Pulmonary artery endothelial cell (primary cell): ENCODE measurements at regions not wholly inside any gene's neighbourhood (a gene's known extent, or its start where the extent isn't known, plus 50 kb on each side); places are given as distances from the start of the nearest gene placed in this dataset.
A peak's percentile ranks its signal among the peaks of the same experiment; 100 is the strongest.
"Not testable (repeated sequence)": the region's sequence is repeated elsewhere in the genome, so short reads cannot be mapped to it uniquely, and the experiment has no call there.

ENCODE experiments used
- DNase-seq: peaks from one replicate; pipeline ENCODE4 v3.0.0-alpha.2; 2011; ENCODE audit warnings: low read depth, low spot score

DNA sequence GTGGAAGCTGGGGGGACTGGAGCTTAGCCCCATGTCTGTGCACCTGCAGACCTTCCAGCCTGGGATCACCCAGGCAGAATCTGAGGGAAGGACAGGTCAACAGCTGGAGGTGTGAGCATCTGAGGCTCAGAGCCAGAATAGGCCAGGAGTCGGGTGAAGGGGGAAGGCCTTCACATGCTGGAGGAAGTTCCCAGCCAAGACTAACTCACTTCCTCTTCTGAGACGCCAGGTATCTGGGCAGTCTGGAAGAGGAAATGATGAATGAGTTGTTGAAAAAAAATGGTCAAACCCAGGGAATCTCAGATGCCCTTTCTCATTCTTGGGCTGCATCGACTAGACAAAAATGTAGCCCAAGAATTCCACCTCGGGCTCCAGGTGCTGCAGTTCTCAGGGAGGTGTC, 73.6 kb upstream of the TIAM2 start:
- DNase-seq = no peak

DNA sequence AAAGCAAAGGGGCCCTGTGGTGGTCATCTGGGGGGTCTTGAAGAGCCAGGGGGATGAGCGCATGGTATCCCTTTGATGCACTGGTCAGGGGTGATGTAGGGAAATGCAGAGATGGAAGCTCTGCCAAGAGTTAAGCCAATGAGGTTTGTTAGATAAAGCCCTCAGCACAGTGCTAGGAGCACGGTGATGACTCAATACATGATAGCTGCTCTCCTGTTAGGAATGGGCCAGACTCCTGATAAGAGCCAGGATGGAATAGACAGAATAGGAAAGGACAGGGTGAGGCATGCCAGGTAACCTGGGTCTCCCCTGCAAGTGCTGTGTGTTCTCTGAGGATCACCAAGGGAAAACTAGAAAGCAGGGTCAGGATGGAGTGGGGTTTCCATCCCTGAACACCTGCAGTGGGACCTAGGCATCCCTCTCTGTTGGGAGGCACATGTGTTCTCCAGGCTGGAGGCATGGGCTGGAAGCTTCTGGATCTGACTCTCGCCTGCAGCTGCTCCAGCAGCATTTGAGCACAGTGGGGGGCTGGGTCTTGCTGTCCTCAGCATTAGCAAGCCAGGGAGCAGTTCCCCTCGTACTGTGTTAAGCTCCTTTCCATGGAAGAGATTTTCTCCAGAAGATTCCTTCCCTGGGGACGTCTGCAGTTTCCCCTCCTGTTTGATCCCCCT, 71.8 kb upstream of the TIAM2 start:
- DNase-seq = no peak

DNA sequence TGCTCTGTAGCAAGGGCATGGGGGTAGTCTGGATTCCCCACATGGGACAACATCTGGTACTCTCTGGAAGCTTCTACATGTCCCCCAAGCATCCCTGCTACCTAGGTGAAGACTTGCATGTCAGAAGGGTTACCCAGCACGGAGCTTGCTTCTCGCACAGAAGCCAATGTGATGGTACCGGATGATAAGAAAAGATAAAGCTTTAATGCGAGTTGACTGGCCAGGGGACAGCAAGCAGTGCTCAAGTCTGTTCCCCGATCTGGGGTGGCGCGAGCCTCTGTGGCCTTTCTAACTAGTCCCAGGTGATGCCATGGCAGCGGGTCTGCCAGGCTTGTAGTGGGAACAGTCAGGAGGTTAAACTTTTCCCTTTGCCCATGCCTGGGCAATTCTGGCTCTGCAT, 70.0 kb upstream of the TIAM2 start:
- DNase-seq = no peak

DNA sequence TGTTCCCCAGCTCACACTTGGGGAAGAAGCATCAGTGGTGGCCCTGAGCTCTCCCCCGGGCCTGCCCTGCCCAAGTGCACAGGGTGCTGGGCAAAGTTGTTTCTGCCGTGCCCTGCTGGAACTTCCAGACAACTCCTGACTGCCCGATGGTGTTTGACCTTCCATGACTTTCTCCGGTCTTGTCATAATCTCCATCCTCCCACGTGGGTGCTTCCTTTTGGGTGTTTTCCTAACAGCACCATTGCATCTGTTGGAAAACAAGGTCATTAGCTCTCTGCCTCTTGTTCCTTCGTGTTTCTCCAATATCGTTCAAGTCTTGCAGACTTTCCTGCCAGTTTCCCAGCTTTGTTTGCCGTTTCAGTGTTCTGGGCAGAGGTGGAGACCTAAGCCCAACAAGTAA, 68.7 kb upstream of the TIAM2 start:
- no peak for DNase-seq

DNA sequence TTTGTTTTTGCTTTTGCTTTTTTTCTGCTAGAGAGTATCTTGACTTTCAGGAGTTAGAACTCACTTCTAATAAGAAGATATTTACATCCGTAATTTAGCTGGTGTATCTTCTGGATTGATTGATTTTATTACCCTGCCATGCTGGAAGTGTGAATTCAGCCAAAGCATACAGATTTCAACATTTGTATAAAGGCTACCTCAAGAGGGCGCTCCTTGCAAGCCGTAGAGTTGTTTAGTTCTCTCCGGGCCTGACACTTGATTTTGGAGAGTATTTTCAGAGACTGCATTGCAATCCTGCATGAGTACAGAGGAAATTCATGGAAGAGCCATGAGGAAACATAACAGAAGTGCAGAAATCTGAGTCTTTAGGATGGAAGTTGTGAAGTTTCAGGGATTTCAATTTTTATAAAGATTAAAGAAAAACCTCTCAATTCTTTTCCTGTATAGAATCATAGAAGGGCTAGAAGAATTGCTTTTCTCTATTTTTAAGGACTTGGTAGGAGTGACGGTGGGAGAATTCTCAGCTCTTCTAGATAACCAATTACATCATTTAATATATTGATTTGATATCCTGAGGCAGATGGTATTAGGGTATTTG, 66.7 kb upstream of the TIAM2 start:
- DNase-seq = peak; percentile 33

DNA sequence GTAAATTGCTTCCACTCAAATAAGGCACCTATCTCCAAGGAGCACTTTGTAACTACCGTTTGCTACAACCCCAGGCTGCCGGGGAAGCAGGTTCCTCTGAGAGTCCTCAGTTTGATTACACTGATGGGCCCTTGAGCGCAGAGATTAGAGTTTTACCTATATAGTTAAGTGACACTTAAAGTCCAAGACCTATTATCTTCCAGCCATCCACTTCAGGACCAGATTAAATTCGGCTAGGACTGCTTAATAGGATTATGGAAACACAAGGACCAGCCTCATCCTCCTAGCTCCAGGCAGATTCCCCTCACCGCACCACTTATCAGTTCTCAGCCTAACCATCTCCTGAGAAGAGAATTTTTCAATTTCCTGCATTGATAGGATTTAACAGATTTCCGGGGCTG, 64.7 kb upstream of the TIAM2 start:
- DNase-seq = no peak

DNA sequence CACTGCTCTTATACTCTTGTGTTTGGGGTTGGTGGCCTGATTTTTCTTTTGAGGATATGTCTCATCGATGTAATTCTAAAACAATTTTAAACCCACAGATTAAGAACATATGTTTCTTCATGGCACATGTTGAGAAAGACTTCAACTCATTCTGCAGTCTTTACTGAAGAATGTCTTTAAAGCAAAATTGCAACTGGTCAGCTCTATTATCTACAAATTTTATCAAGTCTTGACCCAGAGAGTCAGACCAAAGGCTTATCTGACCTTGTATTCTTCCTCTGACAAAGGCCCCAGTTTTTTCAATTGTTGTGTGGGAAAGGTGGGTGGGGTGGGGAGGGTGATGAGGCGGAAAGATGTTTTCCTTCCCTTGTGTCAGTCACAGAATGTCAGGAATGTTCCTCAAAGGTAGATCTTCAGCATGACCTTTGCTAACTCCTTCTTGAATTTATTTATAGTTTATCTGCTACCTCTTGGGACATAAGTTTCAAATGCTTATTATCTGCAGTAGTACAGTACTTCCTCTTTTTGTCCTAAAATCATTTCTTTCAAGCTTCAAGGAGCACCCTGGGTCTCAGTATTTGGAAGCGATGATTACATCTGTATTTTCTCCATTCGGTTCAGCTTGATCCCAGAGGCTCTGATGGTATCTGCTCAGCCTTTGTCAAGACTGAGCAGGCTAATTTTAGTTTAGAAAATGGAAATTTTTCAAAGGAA, 63.2 kb upstream of the TIAM2 start:
- DNase-seq = no peak

DNA sequence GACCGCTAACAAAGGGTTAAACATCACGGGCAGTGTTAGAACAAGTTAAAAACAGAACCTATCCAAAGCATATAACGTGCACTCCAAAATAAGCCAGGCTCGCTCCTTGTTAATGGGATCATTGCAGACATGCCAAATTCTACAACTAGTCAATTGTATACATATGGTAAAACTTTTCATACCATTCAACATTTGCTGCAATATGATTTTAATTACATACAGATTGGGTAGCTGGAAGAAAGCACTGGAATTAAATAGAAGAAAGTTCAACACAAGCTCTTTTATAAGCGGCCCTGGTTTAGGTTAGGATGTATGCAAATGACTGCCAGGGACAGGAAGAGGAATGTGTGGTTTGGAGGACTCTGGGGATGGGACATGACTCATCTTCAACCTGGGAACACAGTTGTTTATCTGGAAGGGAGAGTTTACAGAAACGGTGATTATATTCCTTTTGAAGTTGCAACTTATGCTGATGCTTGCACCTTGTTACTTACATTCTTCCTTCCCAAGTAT, 62.5 kb upstream of the TIAM2 start:
- no peak for DNase-seq

DNA sequence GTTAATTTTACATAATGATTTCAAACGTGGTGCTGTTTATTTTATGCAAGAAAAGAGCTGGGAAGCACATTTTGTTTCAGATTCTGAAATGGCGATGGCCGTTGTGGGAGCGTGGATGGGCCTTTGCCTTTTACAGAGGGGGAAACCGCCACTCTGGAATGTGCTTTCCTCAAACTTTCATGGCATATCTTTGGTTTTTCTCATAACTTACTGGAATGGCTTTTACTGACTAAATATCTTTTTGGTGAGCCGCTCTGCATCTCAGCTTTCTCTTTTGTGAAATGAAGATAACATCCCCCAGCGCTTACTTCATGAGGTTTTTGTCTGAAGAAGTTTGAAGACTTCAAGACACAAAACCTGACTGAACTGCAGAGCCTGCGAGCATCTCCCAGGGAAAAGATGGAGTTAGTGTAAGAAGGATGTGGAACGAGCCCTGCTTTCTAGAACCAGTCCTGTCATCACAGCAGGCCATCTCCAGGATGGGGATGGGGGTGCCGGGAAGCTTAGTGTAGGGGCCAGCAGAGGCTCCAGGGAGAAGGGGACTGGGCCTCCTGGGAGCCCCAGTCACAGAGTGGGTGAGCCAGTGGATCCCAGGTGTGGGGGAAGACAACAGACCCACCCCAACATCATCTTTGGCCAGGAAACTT, 61.8 kb upstream of the TIAM2 start:
- no peak for DNase-seq

DNA sequence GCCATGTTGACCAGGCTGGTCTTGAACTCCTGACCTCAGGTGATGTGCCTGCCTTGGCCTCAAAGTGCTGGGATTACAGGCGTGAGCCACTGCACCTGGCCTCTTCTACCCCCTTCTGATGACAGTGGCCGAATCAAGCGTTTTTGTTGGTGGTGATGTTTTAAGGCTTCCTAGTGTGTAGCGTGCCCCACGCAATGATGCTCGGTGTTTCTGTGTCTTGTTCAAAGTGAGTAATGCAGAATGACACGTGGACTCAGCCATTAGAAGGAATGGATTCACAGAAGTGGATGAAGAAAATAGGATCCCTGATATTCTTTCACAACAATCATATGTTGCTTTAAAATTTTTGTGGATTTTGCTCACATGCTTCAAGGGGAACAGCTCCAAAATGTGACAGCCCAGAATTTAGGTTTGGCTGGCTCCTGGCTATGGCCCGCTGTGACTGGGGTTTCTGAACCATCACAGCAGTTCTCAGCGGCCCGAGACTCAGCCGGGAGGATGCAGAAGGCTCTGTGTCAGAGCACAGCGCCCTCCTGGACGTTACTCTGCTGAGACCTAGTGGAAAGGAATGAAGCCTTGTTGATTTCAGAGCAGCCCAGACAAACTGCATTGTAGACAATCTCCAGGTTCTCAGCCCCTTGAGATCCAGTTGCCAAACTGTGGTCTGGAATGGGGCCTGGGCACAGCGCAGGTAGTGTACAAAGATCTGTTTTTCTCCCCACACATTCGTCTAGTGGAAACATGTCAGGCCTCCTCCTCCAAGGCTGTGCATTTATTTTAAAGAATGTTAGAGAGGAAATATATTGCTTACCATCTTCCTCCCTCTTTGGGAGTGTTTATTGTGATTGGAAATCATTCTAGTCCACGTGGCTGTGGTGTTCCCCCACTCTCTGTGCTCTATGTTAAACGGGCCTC, 57.6 kb upstream of the TIAM2 start:
- DNase-seq = no peak

DNA sequence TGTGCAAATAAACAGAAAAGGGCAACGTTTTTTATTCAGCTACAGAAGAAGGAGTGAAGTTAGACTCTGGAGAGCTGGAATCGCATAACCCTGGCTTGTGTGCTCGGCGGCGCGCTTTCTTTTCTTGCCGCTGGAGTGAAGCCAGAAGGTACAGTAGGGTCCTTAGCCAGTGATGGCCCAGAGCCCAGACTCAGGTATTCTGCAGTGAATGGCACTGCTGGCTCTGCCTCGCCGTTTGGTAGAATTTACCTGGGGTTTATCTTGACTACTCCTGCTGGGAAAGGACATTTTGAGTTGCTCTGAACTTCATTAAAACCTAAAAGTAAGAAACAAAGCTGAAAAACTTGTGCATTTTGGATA, 56.9 kb upstream of the TIAM2 start:
- DNase-seq = no peak

DNA sequence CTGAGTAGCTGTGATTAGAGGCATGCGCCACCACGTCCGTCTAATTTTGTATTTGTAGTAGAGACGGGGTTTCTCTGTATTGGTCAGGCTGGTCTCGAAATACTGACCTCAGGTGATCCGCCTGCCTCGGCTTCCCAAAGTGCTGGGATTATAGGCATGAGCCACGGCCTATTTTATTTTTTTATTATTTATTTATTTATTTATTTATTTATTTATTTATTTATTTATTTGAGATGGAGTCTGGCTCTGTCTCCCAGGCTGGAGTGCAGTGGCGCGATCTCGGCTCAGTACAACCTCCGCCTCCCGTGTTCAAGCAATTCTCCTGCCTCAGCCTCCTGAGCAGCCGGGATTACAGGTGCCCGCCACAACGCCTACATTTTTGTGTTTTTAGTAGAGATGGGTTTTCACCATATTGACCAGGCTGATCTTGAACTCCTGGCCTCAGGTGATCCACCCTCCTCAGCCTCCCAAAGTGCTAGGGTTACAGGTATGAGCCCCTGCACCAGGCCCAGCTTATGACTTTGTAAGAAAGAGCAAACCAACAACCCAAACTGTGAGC, 56.3 kb upstream of the TIAM2 start:
- not testable (repeated sequence) for DNase-seq

DNA sequence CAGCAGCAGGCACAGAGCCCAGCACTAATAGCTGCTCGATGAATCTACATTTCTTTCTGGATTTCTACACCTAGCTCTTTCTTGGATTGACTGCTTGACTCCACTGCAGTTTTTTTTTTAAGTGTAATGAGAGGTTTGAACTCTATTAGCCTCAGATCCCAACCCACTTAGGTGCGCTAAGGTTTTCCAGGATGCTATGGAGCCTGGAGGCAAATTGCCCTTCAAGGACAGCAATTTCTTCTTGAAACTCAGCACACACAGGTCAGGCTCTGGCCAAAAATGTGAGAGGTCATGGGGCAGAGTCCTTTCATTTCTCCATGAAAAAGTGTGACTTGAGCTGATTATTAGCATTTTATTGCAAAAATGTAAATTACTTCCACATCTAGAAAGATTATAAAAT, 52.3 kb upstream of the TIAM2 start:
- no peak for DNase-seq

DNA sequence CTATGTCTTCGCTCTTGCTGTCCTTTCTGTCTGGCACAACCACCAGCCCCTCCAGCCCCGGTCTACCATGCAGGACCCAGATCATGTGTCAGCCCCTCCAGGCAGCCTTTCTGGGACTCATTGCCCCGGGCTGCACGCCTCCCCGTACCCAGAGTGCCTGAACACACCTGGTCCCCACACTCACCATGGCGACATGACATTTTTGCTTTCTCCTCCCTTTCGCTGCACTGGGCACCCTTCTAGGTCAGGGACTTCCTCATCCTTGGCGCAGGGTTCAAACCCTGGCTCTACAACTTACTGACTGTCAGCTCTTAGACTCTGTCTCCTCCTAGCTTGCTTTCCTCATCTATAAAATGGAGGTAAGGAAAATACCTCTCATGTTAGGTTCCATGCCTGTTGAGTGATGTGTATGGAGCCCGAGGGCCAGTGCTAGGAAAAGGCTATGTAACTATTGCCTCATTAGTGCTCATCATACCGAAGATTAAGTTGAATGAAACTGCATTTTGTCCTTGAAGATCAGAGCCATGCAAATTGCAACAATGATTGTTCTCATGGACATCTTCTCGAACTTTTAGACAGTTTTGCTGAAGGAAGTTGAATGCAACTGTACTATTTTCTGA, 49.7 kb upstream of the TIAM2 start:
- no peak for DNase-seq
